Gastroesophageal sphincter (tissue), 4 donors: ENCODE measurements at regions not wholly inside any gene's neighbourhood (a gene's known extent, or its start where the extent isn't known, plus 50 kb on each side); places are given as distances from the start of the nearest gene placed in this dataset.

Experiments
- ATAC-seq: fragments of 150-250 bp; one replicate; pipeline ENCODE4 v1.9.1; 2016; ENCODE audit warnings: mild to moderate bottlenecking, moderate library complexity
- H3K27ac ChIP-seq, 4 donors: fragments of 200-600 bp; sonication (generic) in 3 of 4; 1 replicate in 3 of 4; 2 replicates in 1 of 4; pipeline ENCODE4 v1.5.1; 2016 to 2019
- H3K27me3 ChIP-seq: fragments of 200-600 bp; sonication (generic); one replicate; pipeline ENCODE4 v1.5.1; 2019
- H3K36me3 ChIP-seq, 2 donors: fragments of 200-600 bp; sonication (generic); one replicate each; pipeline ENCODE4 v1.5.1; 2019; ENCODE audit warnings: control low read depth in 1 of 2
- H3K4me1 ChIP-seq, 3 donors: fragments of 200-600 bp; sonication (generic); 1 replicate in 2 of 3; 2 replicates in 1 of 3; pipeline ENCODE4 v1.5.1; 2016 to 2019; ENCODE audit warnings: control low read depth in 2 of 3
- H3K4me3 ChIP-seq, 2 donors: fragments of 200-600 bp; sonication (generic); one replicate each; pipeline ENCODE4 v1.5.1; 2019; ENCODE audit warnings: mild to moderate bottlenecking in 1 of 2, moderate library complexity in 1 of 2
- H3K9me3 ChIP-seq, 3 donors: fragments of 200-600 bp; sonication (generic); one replicate each; pipeline ENCODE4 v1.5.1; 2017 to 2019; ENCODE audit warnings: control low read depth in 2 of 3
- CTCF ChIP-seq, 4 experiments: fragments of 200-600 bp in 2 of 4; fragments of 450-650 bp in 2 of 4; sonication (generic) in 1 of 4; IDR thresholded peaks; one replicate each; pipeline ENCODE4 v1.5.1; 2017 to 2019; ENCODE audit warnings: antibody characterized with exemption in 4 of 4, mild to moderate bottlenecking in 2 of 4, moderate library complexity in 2 of 4
- EP300 ChIP-seq: sonication (generic); formaldehyde crosslinking; IDR thresholded peaks from one replicate; pipeline ENCODE4 v1.6.1; 2017; ENCODE audit warnings: antibody characterized with exemption, mild to moderate bottlenecking
- POLR2A ChIP-seq, 2 donors: fragments of 450-650 bp; IDR thresholded peaks; one replicate each; pipeline ENCODE4 v1.6.1; 2017; ENCODE audit warnings: antibody characterized with exemption in 2 of 2, mild to moderate bottlenecking in 2 of 2, moderate library complexity in 1 of 2
- POLR2AphosphoS5 ChIP-seq: sonication (generic); formaldehyde crosslinking; IDR thresholded peaks from one replicate; pipeline ENCODE4 v1.6.1; 2017; ENCODE audit warnings: antibody characterized with exemption
- WGBS, 2 donors: methylation state at CpG; one replicate each; pipeline ENCODE4 v1.1.5; 2018; ENCODE audit warnings: low coverage in 1 of 2; 5-methylcytosine and 5-hydroxymethylcytosine counted together

- H3K36me3 ChIP-seq, result no peaks in the 10 kb centered on the region
- H3K4me1 ChIP-seq, result no peaks in the 10 kb centered on the region
- peaks cover 0 to 11% (median 0%) of the 10 kb centered on the region in 3 donors for H3K9me3 ChIP-seq
- H3K27me3 ChIP-seq, result no peaks in the 10 kb centered on the region
- no peak overlapping the region for H3K27ac ChIP-seq
- TF ChIP-seq CTCF (IDR thresholded peaks at IDR 0.05) (no peak), EP300 (no peak), POLR2A (IDR thresholded peaks at IDR 0.05) (no peak), POLR2AphosphoS5 (no peak)
- no peak for ATAC-seq
- no peak overlapping the region for H3K4me3 ChIP-seq
These were observed 322.0 kb downstream of the AACS start for GRCh38 chr12:125387206-125387605.

GRCh38 chr12:125389061-125389697 lies 323.9 kb downstream of the AACS start:
- TF ChIP-seq EP300 (no peak), CTCF (IDR thresholded peaks at IDR 0.05) (no peak), POLR2AphosphoS5 (no peak), POLR2A (IDR thresholded peaks at IDR 0.05) (no peak)
- H3K4me1 ChIP-seq, result no peaks in the 10 kb centered on the region
- H3K4me3 ChIP-seq, result no peak overlapping the region
- H3K36me3 ChIP-seq, result no peaks in the 10 kb centered on the region
- no peak for ATAC-seq
- H3K27me3 ChIP-seq, result peaks cover 7% of the 10 kb centered on the region
- H3K27ac ChIP-seq, result no peak overlapping the region
- H3K9me3 ChIP-seq, result peaks cover 0 to 11% (median 0%) of the 10 kb centered on the region in 3 donors

DNA sequence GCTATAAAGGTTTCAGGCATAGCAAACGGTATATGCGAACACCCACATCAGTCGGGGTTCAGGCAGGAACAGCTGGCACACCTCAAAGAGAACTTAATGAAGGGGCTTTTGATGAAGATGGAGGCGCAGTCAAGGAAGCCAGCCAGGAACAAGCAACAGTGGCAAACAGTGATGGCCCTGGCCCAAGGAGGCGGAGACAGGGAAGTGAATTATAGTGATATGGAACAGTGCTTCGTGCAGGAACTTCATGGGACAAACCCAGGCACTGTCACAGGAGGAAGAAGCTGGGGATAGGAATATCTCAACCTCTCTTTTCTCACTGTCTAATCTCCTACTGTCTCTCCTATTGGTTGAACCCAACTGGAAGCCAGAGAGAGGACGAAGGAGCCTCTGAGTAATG lies 328.3 kb downstream of the AACS start:
- H3K27me3 ChIP-seq, result peaks cover 7% of the 10 kb centered on the region
- H3K36me3 ChIP-seq, result no peaks in the 10 kb centered on the region
- WGBS, 2 donors, result 42 to 49% methylated on average over 6 to 7 of the region's 7 CpGs
- H3K9me3 ChIP-seq, result peaks cover 0 to 19% (median 0%) of the 10 kb centered on the region in 3 donors
- H3K27ac ChIP-seq, result no peak overlapping the region
- no peak overlapping the region for H3K4me3 ChIP-seq
- H3K4me1 ChIP-seq, result no peaks in the 10 kb centered on the region
- TF ChIP-seq EP300 (no peak), POLR2AphosphoS5 (no peak), CTCF (IDR thresholded peaks at IDR 0.05) (no peak), POLR2A (IDR thresholded peaks at IDR 0.05) (no peak)
- no peak for ATAC-seq

- Histone ChIP-seq H3K9me3 (peaks cover 0 to 25% (median 0%) of the 10 kb centered on the region in 3 donors), H3K36me3 (no peaks in the 10 kb centered on the region), H3K4me1 (no peaks in the 10 kb centered on the region), H3K27me3 (peaks cover 7% of the 10 kb centered on the region), H3K4me3 (no peak overlapping the region), H3K27ac (no peak overlapping the region)
- no peak for TF ChIP-seq POLR2A (IDR thresholded peaks at IDR 0.05)
- TF ChIP-seq POLR2AphosphoS5, result no peak
- no peak for TF ChIP-seq CTCF (IDR thresholded peaks at IDR 0.05)
- TF ChIP-seq EP300, result no peak
- WGBS, 2 donors, result 72 to 81% methylated on average over 5 of the region's 5 CpGs
- no peak for ATAC-seq
These were observed 330.5 kb downstream of the AACS start for GRCh38 chr12:125395583-125396215.

DNA sequence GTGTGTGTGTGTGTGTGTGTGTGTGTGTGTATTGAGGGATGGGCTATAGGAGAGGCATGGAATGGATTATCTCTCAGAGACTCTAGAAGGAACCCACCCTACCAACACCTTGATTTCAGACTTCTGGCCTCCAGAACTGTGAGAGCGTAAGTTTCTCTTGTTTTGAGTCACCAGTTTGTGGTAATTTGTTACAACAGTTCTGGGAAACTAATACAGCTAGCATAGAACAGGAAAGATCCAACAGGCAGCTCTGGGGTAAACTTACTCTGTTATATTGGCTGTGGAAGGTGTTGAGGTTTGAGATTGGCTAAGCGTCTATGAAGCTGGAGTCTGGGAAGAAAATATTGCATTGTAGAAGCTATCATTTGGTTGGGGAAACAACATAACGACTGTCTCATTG lies 334.3 kb downstream of the AACS start:
- TF ChIP-seq POLR2A (IDR thresholded peaks at IDR 0.05) (no peak), POLR2AphosphoS5 (no peak), EP300 (no peak), CTCF (IDR thresholded peaks at IDR 0.05) (no peak)
- H3K4me1 ChIP-seq, result no peaks in the 10 kb centered on the region
- H3K4me3 ChIP-seq, result no peak overlapping the region
- no peak overlapping the region for H3K27ac ChIP-seq
- H3K27me3 ChIP-seq, result peaks cover under 1% of the 10 kb centered on the region
- H3K36me3 ChIP-seq, result no peaks in the 10 kb centered on the region
- 79 to 94% methylated on average over 2 to 3 of the region's 3 CpGs for WGBS, 2 donors
- no peak for ATAC-seq
- H3K9me3 ChIP-seq, result peaks cover 0 to 49% (median 0%) of the 10 kb centered on the region in 3 donors
